ENCODE measurements at regions not wholly inside any gene's neighbourhood (a gene's known extent, or its start where the extent isn't known, plus 50 kb on each side); places are given as distances from the start of the nearest gene placed in this dataset.

DNA sequence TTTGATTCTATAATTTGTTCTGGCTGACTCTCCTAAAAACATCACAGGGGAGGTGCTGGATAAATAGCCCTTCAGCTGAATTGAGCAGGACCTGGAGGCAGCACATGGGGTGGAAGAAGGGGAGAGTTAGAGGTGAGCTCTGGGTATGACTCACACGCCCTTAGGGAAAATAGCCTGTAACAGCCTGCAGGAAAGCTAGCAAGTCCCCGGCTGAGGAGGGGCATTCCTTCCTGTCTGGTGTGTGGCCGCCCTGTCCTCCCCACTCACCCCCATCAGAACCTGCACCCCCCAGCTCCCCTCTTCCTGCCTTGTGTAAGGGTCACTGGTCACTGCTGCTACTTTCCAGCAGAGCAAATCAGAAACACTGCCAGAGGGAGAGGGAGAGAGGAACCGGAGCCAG is 187.4 kb downstream of the C16orf95 start:
- TF ChIP-seq, protein P1, sequence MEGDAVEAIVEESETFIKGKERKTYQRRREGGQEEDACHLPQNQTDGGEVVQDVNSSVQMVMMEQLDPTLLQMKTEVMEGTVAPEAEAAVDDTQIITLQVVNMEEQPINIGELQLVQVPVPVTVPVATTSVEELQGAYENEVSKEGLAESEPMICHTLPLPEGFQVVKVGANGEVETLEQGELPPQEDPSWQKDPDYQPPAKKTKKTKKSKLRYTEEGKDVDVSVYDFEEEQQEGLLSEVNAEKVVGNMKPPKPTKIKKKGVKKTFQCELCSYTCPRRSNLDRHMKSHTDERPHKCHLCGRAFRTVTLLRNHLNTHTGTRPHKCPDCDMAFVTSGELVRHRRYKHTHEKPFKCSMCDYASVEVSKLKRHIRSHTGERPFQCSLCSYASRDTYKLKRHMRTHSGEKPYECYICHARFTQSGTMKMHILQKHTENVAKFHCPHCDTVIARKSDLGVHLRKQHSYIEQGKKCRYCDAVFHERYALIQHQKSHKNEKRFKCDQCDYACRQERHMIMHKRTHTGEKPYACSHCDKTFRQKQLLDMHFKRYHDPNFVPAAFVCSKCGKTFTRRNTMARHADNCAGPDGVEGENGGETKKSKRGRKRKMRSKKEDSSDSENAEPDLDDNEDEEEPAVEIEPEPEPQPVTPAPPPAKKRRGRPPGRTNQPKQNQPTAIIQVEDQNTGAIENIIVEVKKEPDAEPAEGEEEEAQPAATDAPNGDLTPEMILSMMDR (IDR thresholded peaks at IDR 0.05; ENCODE audit: insufficient read depth, low read depth, low read length) = no peak
- TF ChIP-seq EZH2 (IDR thresholded peaks at IDR 0.05; ENCODE audit: insufficient read depth, low read length) = no peak

Measured in astrocyte (in vitro differentiated cells and primary cell).